H1 (cell line): ENCODE measurements at regions not wholly inside any gene's neighbourhood (a gene's known extent, or its start where the extent isn't known, plus 50 kb on each side); places are given as distances from the start of the nearest gene placed in this dataset.

ENCODE experiments used
- CTCF ChIA-PET: fragments of 300-600 bp; sonication (Branson Sonifier 250); formaldehyde crosslinking; loops from one replicate; lab custom pipeline; 2021; ENCODE audit not compliant: partially characterized antibody; lab: Charles Lee
- POLR2A ChIA-PET: fragments of 300-600 bp; sonication (Branson Sonifier 250); formaldehyde crosslinking; loops from one replicate; lab custom pipeline; 2021; ENCODE audit warnings: inconsistent platforms; ENCODE audit not compliant: partially characterized antibody; lab: Charles Lee
- DNase-seq, 2 experiments: peaks; one replicate each; pipeline versions ENCODE4 v3.0.0 to v3.0.0-alpha.2; 2010 to 2022; ENCODE audit warnings: low spot score in 2 of 2, low read depth in 1 of 2, mixed read lengths in 1 of 2
- FAIRE-seq: peaks from 2 replicates; lab custom pipeline; 2011; peaks lifted over from hg19 to GRCh38; lab: Jason Lieb, UNC
- H2AFZ ChIP-seq: 2 replicates; pipeline ENCODE4 v1.8.1; 2012; ENCODE audit warnings: low read length, inconsistent platforms
- H2AK5ac ChIP-seq: 2 replicates; pipeline ENCODE4 v1.6.1; 2013; ENCODE audit warnings: low read depth, low read length
- H2BK120ac ChIP-seq: replicated peaks from 2 replicates; pipeline ENCODE3; 2013; ENCODE audit warnings: low read depth, low read length, inconsistent platforms
- H2BK12ac ChIP-seq: 2 replicates; pipeline ENCODE4 v1.6.1; 2013; ENCODE audit warnings: low read depth, low read length
- H2BK15ac ChIP-seq: 2 replicates; pipeline ENCODE4 v1.6.1; 2013; ENCODE audit warnings: low read length
- H2BK20ac ChIP-seq: 2 replicates; pipeline ENCODE4 v1.6.1; 2013; ENCODE audit warnings: low read length
- H2BK5ac ChIP-seq: 2 replicates; pipeline ENCODE4 v1.6.1; 2013; ENCODE audit warnings: low read depth, low read length
- H3K14ac ChIP-seq: 2 replicates; pipeline ENCODE4 v1.6.1; 2013; ENCODE audit warnings: inconsistent platforms; ENCODE audit not compliant: insufficient read length
- H3K18ac ChIP-seq: 2 replicates; pipeline ENCODE4 v1.6.1; 2013; ENCODE audit warnings: low read length; ENCODE audit errors: extremely low read depth
- H3K23ac ChIP-seq: 2 replicates; pipeline ENCODE4 v1.6.1; 2013; ENCODE audit warnings: inconsistent platforms; ENCODE audit not compliant: insufficient read length
- H3K23me2 ChIP-seq: 2 replicates; pipeline ENCODE4 v1.6.1; 2013; ENCODE audit warnings: low read depth, low read length
- H3K27ac ChIP-seq: 2 replicates; pipeline ENCODE4 v1.6.1; 2011; ENCODE audit warnings: low read depth, low read length, inconsistent platforms
- H3K27me3 ChIP-seq, 4 experiments: replicated peaks in 1 of 4; 1 replicate in 1 of 4; 2 replicates in 3 of 4; pipeline versions ENCODE4 v1.6.1 to v1.8.1; 2011 to 2013; ENCODE audit warnings: low read length in 3 of 4, mild to moderate bottlenecking in 3 of 4, inconsistent platforms in 2 of 4, mixed read lengths in 2 of 4, moderate library complexity in 1 of 4; ENCODE audit not compliant: control insufficient read depth in 3 of 4, insufficient read depth in 3 of 4; ENCODE audit errors: extremely low read depth in 1 of 4
- H3K36me3 ChIP-seq, 4 experiments: 2 replicates each; pipeline versions ENCODE4 v1.6.1 to v1.8.1; 2011 to 2013; ENCODE audit warnings: mild to moderate bottlenecking in 4 of 4, low read length in 3 of 4, moderate library complexity in 2 of 4, control low read depth in 1 of 4, inconsistent platforms in 1 of 4; ENCODE audit not compliant: insufficient read depth in 4 of 4, control insufficient read depth in 2 of 4
- H3K4ac ChIP-seq: replicated peaks from 2 replicates; pipeline ENCODE3; 2013; ENCODE audit warnings: low read length, low read depth, mixed read lengths, inconsistent platforms; ENCODE audit not compliant: insufficient read length
- H3K4me1 ChIP-seq, 4 experiments: replicated peaks in 1 of 4; 1 replicate in 1 of 4; 2 replicates in 3 of 4; pipeline versions ENCODE4 v1.6.1 to v1.8.1; 2011 to 2013; ENCODE audit warnings: low read length in 3 of 4, inconsistent platforms in 2 of 4, mixed read lengths in 1 of 4; ENCODE audit not compliant: insufficient read depth in 4 of 4, control insufficient read depth in 3 of 4
- H3K4me2 ChIP-seq, 2 experiments: 2 replicates each; pipeline versions ENCODE4 v1.6.1 to v1.8.1; 2011 to 2013; ENCODE audit warnings: low read depth in 2 of 2, low read length in 2 of 2, control low read depth in 1 of 2, inconsistent platforms in 1 of 2, mild to moderate bottlenecking in 1 of 2; ENCODE audit not compliant: insufficient read depth in 1 of 2
- H3K4me3 ChIP-seq, 4 experiments: fragments of 200-600, 300-600 bp in 1 of 4; sonication (generic), shearing (Covaris generic), sonication (Bioruptor Twin) in 1 of 4; 2 replicates each; pipeline versions ENCODE4 v1.5.1 to v1.8.1; 2011 to 2016; ENCODE audit warnings: low read length in 4 of 4, low read depth in 3 of 4, control low read depth in 2 of 4, inconsistent platforms in 2 of 4, mild to moderate bottlenecking in 2 of 4, mixed read lengths in 1 of 4, moderate library complexity in 1 of 4; ENCODE audit not compliant: insufficient read depth in 2 of 4; ENCODE audit errors: extremely low read depth in 1 of 4
- H3K56ac ChIP-seq: replicated peaks from 2 replicates; pipeline ENCODE3; 2013; ENCODE audit warnings: low read depth, mild to moderate bottlenecking, mixed read lengths, low read length, inconsistent platforms; ENCODE audit not compliant: insufficient read length
- H3K79me1 ChIP-seq: 2 replicates; pipeline ENCODE4 v1.6.1; 2013; ENCODE audit warnings: low read depth, low read length, control low read depth
- H3K79me2 ChIP-seq, 2 experiments: 2 replicates each; pipeline versions ENCODE4 v1.6.1 to v1.8.1; 2012 to 2013; ENCODE audit warnings: low read length in 2 of 2, mild to moderate bottlenecking in 2 of 2, inconsistent platforms in 1 of 2; ENCODE audit not compliant: insufficient read depth in 2 of 2, control insufficient read depth in 1 of 2
- H3K9ac ChIP-seq, 4 experiments: replicated peaks in 1 of 4; 1 replicate in 1 of 4; 2 replicates in 3 of 4; pipeline versions ENCODE4 v1.6.1 to v1.8.1; 2011 to 2013; ENCODE audit warnings: low read depth in 3 of 4, low read length in 3 of 4, control low read depth in 2 of 4, mild to moderate bottlenecking in 2 of 4, moderate library complexity in 2 of 4, inconsistent platforms in 1 of 4; ENCODE audit errors: extremely low read depth in 1 of 4
- H3K9me3 ChIP-seq, 2 experiments: 2 replicates each; pipeline versions ENCODE4 v1.6.1 to v1.8.1; 2012 to 2013; ENCODE audit warnings: mild to moderate bottlenecking in 2 of 2, moderate library complexity in 2 of 2, control low read depth in 1 of 2, inconsistent platforms in 1 of 2, low read depth in 1 of 2, low read length in 1 of 2, mixed read lengths in 1 of 2; ENCODE audit not compliant: insufficient read depth in 2 of 2
- H4K20me1 ChIP-seq, 2 experiments: replicated peaks in 1 of 2; 2 replicates each; pipeline versions ENCODE3 to v1.8.1; 2011 to 2013; ENCODE audit warnings: inconsistent platforms in 2 of 2, low read length in 2 of 2, mild to moderate bottlenecking in 1 of 2; ENCODE audit not compliant: insufficient read depth in 2 of 2, control insufficient read depth in 1 of 2
- H4K5ac ChIP-seq: 2 replicates; pipeline ENCODE4 v1.6.1; 2013; ENCODE audit warnings: low read length, low read depth, mixed read lengths, inconsistent platforms; ENCODE audit not compliant: insufficient read length
- H4K8ac ChIP-seq: 2 replicates; pipeline ENCODE4 v1.8.0; 2013; ENCODE audit warnings: mild to moderate bottlenecking, moderate library complexity, low read length, inconsistent platforms; ENCODE audit not compliant: insufficient read depth; ENCODE audit errors: extremely low read depth
- H4K91ac ChIP-seq: replicated peaks from 2 replicates; pipeline ENCODE3; 2013; ENCODE audit warnings: low read length, mixed read lengths, inconsistent platforms; ENCODE audit not compliant: insufficient read length
- CBX5 ChIP-seq: fragments of 300-800, 300-1000 bp; sonication (generic); IDR thresholded peaks from 2 replicates; pipeline ENCODE4 v1.7.1; 2016; ENCODE audit warnings: antibody characterized with exemption, low read length, low read depth
- TAF1 ChIP-seq: IDR thresholded peaks from 2 replicates; pipeline ENCODE4 v1.6.1; 2011; ENCODE audit warnings: mild to moderate bottlenecking, low read depth, low read length
- WGBS, 2 experiments: shearing (Covaris generic) in 1 of 2; methylation state at CpG; one replicate each; pipeline versions ENCODE4 v1.1.6 to v1.1.7; 2013 to 2015; ENCODE audit warnings: low lambda C conversion rate in 2 of 2, mixed read lengths in 2 of 2, inconsistent platforms in 1 of 2, low coverage in 1 of 2, missing lambda C conversion rate in 1 of 2; ENCODE audit not compliant: insufficient replicate concordance in 2 of 2, insufficient coverage in 1 of 2, insufficient read length in 1 of 2; ENCODE audit errors: extremely low coverage in 1 of 2, missing lambda C conversion rate in 1 of 2; 5-methylcytosine and 5-hydroxymethylcytosine counted together

DNA sequence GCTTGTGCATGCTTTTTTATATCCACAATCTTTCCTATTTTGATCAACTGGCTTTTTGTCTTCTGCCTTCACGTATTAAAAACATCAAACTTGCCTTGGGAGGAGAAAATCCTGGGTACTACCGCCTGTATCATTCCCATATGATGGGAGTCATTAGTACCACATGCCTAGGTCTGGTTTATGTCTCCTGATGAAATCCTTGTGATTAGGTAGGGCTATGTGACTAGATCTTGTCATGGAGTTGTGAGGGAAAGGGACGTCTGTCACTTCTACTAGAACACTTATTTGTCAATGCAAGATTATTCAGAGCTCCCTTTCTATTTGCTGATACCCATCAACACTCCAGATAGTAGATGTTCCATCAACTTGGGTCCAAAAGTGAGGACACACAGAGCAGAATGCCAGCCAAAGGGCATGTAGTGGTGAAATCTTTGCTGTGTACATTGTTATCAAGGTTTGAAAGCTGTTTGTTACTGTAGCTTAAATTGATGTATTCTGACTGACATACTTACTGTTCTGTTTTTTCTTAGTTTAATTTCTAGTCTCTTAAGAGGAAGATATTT is 621.8 kb upstream of the NR5A2 start:
- no peaks in the 10 kb centered on the region for H4K20me1 ChIP-seq

More for the DNA sequence above, 621.8 kb upstream of the NR5A2 start:
- H3K9ac ChIP-seq, result no peak overlapping the region
- no peak overlapping the region for H3K23ac ChIP-seq
- no peak overlapping the region for H4K8ac ChIP-seq
- CTCF ChIA-PET, result interaction anchor here (0.9 to 4.1 kb wide), 3 partner anchors 16 to 18 kb away, joined by 3 to 11 read pairs (median 3); no protein-coding TSS in a partner anchor
- no peak overlapping the region for H4K5ac ChIP-seq
- H2AFZ ChIP-seq, result no peak overlapping the region
- H3K9me3 ChIP-seq, result no peaks in the 10 kb centered on the region
- no peak overlapping the region for H2BK5ac ChIP-seq
- no peaks in the 10 kb centered on the region for H3K79me2 ChIP-seq
- DNase-seq (no peak), FAIRE-seq (no peak)
- no peaks in the 10 kb centered on the region; a peak in 1 of 8 replicates for H3K36me3 ChIP-seq
- H2AK5ac ChIP-seq, result no peak overlapping the region
- no peak overlapping the region for H3K14ac ChIP-seq
- no peak overlapping the region for H3K4me2 ChIP-seq
- no peak overlapping the region for H3K56ac ChIP-seq
- H3K23me2 ChIP-seq, result peaks cover 2% of the 10 kb centered on the region; the same call in 1 of the 2 replicates
- TF ChIP-seq TAF1 (no peak), CBX5 (no peak)
- TF ChIP-seq, all 59 proteins: peak for 0
- POLR2A ChIA-PET, result no interaction called here
- Histone ChIP-seq H2BK120ac (no peak overlapping the region), H2BK15ac (no peak overlapping the region), H3K79me1 (no peaks in the 10 kb centered on the region), H4K91ac (no peak overlapping the region), H3K4me1 (peaks cover 0 to 5% (median 0%) of the 10 kb centered on the region in 4 experiments; a peak in 1 of 7 replicates), H3K18ac (no peak overlapping the region), H3K27me3 (peaks cover 0 to 1% (median 0%) of the 10 kb centered on the region in 4 experiments; a peak in 1 of 7 replicates), H3K27ac (no peak overlapping the region), H3K4ac (no peak overlapping the region), H2BK12ac (no peak overlapping the region), H2BK20ac (no peak overlapping the region), H3K4me3 (no peak overlapping the region)
- WGBS, 2 experiments, result 89% methylated on average over 3 of the region's 3 CpGs; no CpG with 5 or more reads in 1 of the 2 experiments
